GM19438 (cell line): ENCODE measurements at regions not wholly inside any gene's neighbourhood (a gene's known extent, or its start where the extent isn't known, plus 50 kb on each side); places are given as distances from the start of the nearest gene placed in this dataset.

ENCODE experiments used
- ATAC-seq: cut with Tn5 transposase; IDR thresholded peaks from one replicate; pipeline ENCODE4 v1.9.1; 2021; ENCODE audit warnings: low read depth; ENCODE audit not compliant: unreplicated experiment

DNA sequence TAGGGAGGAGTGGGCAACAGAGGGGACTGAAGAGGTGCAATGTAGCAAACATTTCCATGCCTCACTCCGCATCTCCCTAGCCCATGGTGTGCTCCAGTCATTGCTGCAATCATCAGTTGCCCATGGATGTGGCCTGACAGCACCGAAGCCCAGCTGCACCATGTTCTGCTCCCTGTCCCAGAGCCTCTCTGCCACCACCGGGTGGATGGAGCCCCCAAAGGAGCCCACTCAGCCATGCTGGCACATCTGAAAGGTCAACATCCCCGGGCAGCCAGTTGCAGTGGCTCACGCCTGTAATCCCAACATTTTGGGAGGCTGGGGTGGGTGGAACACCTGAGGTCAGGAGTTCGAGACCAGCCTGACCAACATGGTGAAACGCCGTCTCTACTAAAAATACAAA is 336.4 kb upstream of the ZMIZ1 start:
- ATAC-seq: no peak

DNA sequence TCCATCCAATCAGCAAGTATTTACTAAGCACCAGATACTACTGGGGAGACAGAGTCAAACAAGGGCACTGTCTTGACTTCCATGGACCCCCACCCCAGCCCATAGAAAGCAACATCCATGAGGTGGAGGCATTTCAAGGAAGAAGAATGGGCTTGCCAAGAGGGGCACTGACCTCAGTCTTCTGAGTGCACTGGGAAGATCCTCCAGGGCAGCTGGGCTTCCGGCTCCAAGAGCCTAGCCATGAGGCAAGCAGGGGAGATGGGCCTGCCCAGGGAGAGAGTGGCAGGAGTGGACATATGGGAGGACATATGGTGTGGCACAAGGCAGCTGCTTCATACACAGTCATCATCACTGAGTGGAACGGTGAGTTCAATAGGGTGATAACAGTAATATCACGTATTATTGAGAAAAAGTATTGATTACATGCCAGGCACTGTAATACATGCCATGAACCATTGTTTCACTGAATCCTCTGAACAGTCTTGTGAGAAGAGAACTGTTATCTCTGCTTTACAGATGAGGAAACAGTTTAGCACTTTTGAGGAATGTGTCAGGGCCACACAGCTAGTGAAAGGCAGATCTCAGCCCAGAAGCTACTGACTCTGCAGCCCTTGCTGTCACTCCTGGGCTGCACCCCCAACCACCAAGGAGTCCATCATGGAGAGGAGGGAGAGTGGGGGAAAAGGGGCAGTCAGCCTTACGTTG is 331.7 kb upstream of the ZMIZ1 start:
- ATAC-seq: no peak

DNA sequence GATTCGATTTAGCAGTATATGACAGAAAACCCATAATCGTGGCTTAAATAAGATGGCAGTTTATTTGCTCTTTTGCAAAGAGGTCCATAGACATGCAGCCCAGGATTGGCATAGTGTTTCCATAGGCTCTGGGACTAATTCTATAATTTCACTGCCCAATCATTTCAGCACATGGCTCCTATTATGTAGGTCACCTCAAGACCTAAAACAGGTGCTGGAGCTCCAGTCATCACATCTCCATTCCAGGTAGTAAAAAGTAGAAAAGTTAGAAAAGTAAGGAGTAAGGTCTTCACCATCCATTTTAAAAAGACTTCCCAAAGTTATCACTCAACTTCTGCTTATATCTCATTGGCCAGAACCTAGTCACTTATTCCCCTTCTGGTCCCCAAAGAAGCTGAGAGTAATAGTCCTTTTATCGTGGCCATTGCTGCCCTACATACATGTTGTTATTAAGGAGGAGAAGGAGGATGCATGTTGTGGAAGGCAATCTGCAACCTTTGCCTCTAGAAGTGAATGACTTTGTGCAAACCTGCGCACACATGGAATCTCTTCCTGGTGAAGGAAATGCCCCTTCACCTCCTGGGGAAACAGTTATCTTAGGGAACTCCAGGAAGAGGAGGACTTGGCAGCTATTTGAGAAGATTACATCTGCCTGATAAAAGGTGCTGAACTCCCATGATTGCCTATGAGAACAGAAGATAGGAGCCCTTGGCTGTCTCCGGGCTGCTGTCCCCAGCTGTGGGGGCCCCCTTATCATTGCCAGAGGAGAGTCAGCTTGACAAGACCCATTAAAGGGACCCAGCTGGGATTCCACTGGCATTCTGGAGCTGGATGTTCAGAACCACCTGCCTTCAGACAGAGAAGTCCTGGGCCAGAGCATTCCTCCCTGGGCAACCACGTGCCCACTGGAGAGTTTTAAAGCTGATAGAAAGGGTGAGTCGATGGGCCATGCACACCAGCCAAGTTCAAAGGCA is 330.6 kb upstream of the ZMIZ1 start:
- no peak for ATAC-seq

DNA sequence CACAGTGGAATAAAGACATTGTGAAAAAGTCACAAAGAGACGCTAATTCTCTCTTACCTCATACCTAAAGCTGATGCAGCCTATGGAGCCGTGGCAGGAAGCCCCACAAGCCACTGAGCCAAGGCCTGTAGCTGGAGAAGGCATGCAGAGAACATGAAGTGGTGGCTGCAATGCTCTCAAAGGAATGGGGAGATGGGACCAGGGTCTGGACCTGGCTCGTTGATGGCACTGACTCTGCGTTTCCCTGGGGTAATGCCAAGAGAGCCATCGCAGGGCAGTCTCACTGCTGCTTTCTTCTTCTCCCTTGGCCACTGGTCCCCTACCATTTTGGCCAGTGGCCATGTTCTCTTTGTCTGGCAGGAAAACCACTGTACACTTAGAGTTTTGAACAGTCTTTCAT is 329.9 kb upstream of the ZMIZ1 start:
- no peak for ATAC-seq

DNA sequence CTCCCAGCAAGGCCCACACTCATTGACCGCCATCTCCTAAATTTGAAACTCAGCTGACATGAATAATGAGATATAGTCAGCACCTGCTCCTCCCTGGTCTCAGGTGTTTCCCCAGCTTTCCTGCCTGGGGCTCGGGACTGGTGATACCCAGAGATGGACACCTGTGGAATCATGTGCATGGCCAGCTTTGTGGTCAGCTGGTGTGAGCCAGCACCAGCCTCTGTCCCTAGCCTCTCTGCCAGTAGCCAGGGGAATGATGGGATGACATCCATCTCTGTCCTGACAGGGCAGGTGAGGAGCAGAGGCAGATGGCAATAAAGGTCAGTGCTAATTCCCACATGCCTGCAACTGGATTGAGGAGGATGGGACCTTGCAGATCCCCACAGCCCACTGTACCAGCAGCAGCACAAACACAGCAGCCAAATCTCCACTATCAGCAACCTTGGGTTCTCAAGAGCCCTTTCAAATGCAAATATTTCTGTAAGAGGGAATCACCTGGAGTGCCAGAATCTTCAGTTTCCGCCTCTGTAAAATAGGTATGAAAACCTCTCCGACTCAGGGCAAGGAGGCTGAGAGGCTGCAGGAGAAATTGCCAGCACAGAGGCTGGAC is 329.2 kb upstream of the ZMIZ1 start:
- ATAC-seq: no peak

DNA sequence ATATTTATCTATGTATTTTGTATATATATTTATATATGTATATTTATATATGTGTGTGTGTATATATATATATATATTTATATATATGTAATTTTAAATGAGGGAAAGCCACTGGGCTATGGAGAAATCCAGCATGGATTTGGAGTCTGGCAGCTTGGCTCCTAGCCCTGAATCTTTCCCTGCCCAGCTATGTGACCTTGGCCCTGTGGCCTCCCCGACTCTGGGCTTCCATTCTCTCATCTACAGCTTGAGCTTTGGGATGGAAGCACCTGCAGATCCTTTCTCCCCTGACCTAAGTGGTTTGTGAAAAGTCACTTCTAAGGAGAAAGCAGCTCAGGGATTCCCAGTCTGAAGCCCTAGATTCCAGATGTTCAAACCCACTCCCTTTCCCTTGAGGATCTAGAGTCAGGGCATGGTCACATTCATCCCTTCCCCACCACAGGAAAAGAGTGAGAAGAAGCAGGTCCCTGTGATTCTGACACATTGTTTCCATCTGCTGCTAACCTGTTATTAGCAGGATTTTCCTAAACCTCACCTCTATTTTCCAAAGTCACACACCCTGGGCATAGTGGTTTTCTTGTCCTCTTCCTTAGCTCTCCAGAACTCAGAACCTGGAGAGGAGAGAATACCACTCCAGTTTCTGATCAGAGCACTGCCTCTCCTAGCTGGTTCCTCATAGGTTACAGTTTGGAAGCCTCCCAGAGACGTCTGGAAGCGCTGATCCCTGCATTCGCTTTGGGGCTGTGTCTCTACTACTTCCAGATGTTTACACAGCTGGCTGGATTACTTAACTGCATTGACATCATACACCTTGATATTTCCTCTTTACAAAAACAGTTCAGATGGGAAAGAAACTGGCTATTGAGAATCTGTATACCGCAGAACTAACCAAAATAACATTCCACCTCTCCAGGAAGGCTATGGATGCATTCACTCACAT is 327.5 kb upstream of the ZMIZ1 start:
- ATAC-seq: no peak

DNA sequence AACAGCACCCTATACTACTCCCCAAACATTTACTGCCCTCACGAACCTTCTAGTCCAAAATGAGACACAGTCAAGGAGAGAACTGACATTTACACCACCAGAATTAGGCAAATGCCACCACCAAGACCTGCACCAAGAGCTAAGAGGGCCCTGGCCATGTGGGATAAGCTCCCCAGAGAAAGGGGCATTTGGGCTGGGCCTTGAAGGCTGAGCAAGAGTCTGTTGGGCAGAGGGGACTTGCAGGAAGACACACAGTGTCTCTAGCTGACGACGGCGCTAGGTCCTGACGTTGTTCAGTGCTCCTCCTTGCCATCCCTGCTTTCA is 326.4 kb upstream of the ZMIZ1 start:
- no peak for ATAC-seq

DNA sequence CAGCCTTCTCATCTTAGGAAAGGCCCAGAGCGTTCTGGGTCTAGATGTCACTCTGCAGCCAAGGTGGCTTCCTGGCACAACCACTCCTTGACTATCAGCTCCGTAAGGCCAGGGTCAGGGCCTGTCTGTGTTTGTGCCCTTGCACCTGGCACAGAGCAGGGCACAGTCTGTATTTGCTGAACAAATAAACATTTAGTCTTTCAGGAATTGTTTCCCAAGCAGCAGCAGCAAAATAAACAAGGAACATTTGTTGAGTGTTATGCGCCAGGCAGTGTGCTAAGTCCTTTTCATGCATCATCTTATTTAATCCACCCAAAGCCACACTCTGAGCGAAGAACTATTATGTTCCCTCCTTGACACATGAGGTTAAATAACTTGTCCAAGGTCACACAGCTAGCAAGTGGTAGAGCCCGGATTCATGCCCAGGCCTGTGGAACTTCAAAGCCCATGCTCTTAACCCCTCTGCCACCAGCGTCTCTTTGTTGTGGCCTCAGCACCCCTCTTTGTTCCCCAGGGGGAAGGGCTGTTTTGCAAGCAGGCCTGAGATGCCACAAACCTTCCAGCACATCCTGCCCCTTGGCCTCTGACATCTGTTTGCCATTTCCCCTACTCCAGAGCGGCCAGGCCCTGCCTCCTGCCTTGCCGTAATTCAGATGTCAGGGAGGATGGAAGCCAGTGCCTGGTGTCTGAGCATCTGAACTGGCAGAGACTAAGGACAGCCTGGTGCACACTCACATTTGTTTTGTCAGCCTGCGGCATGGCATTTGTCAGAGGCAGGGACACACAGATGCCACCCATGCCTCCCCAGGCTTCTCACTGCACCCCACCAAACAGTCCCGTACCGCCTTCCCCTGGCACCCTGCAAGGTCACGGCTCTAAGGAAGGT is 325.8 kb upstream of the ZMIZ1 start:
- ATAC-seq: no peak

DNA sequence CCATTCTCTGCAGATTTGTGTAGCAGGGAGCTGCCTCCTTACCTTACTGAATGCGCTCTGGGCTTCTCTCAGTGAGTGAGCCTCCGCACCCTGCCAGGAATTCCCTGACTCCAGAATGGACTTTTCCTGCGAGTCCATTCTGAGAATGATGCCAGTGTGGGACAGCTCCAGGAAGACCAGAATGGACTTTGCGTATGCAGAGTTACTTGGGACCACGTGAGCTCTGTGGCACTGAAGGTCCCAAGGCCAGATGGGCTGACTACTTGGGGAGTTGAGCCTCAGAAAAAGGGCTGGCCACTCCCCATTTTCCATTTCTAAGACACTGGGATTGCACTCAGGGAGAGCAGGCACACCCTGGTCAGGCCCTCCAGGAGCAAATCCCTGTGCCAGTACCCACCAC is 324.7 kb upstream of the ZMIZ1 start:
- no peak for ATAC-seq

DNA sequence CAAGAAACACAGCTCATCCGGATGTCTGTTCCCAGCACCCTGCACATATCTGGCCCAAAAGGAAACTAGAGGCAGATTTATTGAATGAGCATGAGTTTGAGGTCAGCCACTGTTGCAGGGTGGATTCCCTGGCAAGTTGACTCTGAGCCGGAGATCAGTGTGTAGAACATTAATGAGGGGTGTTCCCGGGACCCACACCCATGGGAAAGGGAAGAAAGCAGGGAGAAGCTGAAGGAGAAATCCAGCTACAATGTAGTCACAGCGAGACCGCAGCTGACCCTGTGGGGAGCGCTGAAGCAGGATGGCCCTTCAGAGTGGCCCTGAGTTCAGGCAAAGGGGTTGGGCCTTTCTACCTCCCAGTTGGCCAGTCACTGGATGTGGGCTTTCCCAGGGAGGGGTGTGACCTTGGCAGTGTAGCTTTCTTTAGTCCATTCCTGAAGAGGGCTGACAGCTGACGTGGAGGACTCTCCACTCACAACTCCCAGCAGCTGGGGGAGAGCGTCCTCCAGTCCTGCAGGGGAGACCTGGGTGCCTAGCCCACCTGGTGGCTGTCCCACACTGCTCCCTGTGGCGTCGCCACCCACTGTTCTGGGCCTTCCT is 324.2 kb upstream of the ZMIZ1 start:
- ATAC-seq: no peak

DNA sequence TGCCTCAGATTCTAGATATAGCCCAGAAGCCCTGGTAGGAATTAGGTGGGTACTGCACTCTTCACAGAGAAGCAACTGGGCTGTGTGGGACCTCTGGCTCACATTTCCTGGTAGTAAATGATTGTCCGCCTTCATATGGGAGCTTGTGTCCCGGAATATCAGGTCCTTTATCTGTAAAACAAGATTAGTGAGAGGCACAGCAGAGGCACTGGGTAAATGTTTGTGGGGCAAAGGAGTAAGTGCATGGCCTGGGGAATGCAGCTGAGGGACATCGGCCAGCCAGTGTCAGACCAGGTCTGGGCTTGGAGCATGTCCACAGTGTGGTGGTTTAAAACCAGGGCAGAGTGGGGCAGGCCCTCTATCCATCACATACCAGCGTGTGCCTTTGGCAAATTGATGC is 323.3 kb upstream of the ZMIZ1 start:
- no peak for ATAC-seq

DNA sequence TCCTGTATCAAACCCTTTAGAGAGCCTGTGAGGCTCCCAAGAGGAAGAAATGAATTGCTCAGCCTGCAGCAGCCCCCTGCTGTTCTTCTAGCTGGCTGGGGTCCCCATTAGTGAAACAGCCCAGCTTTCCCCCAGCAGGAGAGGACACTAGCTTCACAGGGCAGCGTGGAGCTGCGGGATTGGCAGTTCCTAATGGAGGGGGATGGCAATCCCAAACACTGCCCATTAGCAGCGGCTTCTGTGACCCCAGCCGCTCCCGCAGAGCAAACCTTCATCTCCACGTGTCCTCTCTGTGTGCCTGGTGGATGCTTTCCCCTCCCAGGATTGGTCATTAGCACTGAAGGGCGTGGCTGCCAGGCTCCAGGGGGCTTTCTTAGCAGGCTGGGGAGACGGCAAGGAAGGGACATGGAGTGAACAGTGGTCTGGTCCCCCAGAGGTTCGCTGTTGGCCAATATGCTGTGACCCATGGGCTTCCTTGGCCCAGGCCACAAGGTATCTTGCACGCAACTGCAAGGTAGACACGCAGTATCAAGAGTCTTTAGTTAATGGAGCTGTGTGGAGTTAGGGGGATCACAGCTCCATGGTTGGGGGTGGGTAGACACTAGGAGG is 322.5 kb upstream of the ZMIZ1 start:
- no peak for ATAC-seq

DNA sequence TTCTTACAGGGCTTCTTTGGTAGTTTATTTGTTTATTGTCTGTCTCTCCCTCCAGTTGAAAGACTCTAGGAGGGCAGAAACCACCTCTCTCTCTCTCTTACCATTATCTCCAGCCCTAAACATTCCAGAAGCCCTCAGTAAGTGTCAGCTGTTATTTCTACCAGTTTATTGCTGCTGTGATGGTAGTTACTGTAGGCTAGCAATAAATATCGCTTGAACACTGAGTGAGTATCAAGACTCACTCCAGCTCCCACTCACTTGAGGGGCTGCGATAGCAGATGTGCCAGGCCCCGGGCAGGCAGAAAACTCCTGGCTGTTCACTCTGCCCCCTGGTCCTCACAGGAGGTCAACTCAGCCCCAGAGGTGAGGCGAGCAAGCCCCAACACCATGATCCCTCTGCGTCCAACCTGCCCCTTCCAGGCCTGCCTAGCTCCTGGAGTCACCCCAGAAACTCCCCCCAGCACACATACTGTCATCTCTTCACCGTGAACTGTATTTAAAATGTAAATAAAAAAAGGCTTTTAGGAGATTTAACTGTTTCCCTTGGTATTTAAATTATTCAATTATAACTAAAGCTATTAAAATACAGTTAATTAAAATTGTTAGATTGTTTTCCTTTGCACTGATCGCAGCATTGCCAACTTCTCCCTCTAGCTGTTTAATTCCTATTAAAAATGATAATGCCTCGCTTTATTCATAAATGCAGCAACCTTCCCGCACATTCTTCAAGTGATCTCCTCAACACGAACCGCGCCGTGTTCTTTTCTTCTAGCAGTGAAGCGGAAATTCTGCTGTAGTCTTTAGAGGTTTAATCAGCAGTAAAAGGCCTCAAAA is 321.1 kb upstream of the ZMIZ1 start:
- no peak for ATAC-seq

DNA sequence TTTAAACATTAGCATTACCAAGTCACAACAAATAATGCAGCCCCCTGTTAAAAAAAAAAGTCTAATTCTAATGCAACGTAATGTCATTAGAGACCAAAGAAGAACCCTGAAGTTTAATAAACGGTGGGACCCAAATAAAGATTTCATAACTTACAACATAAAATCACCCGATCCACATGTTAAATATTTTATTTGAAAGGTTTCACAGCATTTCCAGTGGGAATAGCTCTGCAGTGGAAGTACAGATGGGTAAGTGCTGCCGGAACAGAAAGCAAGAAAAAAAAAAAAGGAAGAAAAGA is 320.6 kb upstream of the ZMIZ1 start:
- ATAC-seq: no peak

DNA sequence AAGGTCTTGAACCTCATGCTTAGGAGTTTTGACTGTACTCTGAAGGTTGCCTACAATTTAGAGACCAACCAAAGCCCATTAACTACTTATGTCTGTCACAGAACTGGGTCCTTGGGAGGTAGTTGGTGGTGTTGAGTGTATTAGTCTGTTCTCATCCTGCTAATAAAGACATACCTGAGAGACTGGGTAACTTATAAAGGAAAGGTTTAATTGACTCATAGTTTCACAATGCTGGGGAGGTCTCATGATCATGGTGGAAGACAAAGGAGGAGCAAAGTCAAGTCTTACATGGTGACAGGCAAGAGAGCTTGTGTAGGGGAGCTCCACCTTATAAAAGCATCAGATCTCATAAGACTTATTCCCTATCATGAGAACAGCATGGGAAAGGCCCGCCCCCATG is 319.6 kb upstream of the ZMIZ1 start:
- ATAC-seq: no peak

DNA sequence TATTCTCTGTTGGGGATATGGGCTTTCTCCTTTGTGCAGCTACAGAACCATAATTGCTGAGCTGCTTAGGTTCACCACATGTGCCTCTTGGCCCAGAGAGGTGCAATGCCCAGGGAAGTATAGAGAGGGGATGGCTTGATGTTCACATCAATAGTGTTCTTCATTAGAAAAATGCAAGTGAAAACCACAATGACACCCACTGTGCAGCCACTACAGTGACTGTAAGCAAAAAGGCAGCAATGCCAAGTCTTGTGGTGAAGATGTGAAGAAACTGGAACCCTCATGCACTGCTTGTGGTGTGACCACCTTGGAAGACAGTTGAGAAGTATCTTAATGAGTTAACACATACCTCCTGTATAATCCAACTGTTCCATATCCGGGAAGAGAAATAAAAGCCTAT is 318.9 kb upstream of the ZMIZ1 start:
- no peak for ATAC-seq

DNA sequence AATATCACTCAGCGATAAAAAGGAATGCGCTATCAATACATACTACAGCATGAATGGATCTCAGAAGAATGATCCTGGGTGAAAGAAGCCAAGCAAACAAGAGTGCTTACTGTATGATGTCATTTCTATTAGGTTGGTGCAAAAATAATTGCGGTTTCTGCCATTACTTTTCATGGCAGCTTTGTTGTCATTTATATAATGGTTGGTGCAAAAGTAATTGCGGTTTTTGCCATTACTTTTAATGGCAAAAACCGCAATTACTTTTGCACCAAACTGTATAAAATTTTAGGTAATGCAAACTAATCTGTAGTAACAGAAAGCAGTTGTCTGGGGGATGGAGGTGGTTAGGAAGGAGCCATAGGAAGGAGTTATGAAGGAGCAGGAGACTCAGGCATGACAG is 318.3 kb upstream of the ZMIZ1 start:
- no peak for ATAC-seq

DNA sequence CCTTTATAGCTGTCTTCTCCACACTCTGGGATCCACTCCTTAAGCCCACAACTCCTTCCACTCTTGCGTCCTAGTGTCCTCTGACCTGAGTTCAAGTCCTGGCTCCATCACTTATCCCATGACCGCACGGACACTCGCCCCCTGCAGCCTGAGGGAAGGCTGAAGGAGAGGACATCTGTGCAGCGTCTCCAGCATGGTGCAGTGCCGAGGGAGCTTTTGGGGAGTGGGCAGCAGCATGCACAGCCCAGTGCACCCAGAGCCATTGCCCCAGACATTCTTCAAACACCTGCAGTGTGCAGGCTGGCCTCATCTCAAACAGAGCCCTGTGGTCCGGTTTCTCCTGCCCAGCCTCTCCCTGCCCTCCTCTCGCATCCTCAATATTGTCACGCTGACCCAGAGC is 317.1 kb upstream of the ZMIZ1 start:
- no peak for ATAC-seq
